HG03571 (cell line): ENCODE measurements at regions not wholly inside any gene's neighbourhood (a gene's known extent, or its start where the extent isn't known, plus 50 kb on each side); places are given as distances from the start of the nearest gene placed in this dataset.
A peak's percentile ranks its signal among the peaks of the same experiment; 100 is the strongest.

ENCODE experiments used
- ATAC-seq: cut with Tn5 transposase; IDR thresholded peaks from one replicate; pipeline ENCODE4 v1.9.1; 2021; ENCODE audit not compliant: unreplicated experiment

DNA sequence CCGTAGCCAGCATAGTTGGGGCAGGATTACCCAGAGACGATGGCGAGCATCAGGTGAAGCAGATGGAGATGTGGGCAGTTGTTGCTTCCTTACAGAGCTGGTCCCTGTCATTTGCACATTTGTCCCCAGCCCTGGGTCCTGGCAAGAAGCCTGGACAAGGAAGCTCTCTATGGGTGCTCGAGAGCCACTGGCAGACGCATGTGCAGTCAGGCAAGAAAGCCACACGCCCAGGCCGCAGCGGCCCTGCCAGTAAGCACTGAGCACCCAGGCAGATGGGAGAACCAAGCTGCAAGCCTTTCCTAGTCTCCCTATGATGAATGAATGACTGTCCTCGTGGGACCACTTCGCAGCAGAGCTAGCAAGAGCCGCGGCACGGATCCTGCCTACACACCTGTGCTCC, 182.8 kb downstream of the FOXO1 start:
- ATAC-seq, result no peak

DNA sequence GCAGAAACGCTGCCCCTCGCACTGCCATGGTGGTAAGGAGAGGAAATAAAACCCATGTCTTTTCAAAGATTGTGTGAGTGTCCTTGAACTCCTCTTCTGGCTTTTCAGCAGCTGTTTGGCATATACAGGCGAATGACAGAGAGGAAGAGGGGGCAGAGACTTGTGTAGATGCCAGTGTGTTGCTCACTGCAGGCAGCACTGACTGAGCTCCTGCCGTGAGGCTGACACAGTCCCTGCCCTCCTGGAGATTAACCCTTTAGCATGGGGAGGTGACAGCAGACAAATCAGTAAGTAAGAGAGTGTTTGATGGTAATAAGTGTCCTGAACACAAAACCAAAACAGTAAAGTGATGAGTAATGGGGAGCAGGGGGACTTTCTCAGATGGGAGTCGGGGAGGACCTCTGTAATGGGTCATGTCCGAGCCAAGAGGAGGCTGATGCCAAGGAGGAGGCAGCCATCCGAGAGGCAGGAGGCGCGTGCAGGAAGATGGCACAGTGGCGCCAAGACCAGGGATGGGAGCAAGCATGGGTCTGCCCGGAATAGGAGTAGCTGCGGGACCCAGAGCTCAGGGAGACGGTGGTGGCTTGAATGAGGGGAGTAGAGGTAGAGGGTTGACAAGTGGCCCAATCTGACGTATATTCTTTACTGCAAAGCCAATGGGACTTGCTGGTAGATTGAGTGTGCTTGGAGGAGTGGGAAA, 182.2 kb downstream of the FOXO1 start:
- ATAC-seq, result no peak

DNA sequence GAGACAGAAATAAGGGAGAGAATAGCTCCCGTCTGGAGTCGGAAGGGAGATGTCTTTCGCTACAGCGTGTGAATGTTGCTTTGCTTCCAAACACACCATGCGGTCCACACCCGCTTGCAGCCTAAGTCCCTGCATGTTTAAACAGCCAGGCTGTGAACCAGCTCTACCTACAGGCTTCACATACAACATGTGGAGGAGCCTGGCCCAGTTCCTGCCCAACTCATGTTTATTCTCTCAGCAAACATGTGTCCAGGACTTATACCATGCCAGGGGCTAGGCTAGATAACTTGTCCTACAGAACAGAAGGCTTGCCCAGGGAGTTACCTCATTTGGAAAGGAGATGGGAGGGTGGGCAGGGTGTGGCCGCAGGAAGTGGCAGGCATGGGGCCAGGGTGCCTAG, 181.5 kb downstream of the FOXO1 start:
- ATAC-seq, result no peak

- peak; percentile 50 for ATAC-seq
Measured at GRCh38 chr13:40485611-40486517, 180.6 kb downstream of the FOXO1 start.

DNA sequence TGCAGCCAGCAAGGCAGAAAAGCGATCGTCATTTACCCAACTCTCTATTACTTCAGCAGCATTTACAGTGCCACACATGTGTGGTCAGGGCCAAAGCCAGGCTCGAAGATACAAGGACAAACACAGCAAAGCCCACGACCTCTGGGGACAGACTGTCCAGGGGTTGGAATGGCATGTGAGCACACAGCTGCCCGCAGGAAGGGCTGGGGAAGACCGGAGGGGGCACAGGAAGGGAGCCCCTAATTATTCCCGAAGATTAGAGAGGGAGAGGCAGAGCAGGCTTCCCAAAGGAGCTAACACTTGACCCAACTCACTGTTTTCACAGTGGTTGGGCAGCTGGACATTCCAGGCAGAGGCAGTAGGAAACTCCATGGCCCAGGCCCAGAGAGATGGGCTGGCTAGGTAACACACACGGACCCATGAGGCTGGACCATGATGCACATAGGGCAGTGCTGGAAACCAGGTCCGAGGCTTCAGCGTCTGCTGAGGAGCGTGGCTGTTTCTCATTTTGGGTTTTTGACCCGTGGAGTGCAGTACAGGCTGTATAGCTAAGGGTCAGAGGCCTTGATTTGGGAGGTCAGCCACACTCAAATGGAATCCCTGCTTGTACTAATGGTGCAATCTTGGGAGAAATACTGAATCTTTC, 179.8 kb downstream of the FOXO1 start:
- no peak for ATAC-seq

- no peak for ATAC-seq
Measured at GRCh38 chr13:40488869-40489391, 177.5 kb downstream of the FOXO1 start.

GRCh38 chr13:40490086-40490758, 176.2 kb downstream of the FOXO1 start:
- no peak for ATAC-seq

DNA sequence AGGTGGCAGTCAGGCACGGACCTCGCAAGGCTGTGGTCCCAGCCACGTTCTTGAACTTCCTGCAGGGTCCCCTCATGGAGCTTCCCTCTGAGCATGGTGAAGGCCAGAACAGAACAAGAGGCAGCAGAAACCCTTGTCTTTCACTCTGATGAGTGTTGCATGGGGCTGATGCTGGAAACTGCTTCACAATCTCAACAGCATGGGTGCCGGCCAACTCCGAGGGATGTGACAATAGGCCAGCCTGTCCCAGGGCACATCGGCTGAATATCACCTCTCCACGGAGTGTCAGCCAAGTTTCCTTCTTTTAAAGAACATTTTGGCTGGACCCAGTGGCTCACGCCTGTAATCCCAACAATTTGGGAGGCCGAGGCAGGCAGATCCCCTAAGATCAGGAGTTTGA, 173.9 kb downstream of the FOXO1 start:
- no peak for ATAC-seq

- ATAC-seq, result no peak
Measured at GRCh38 chr13:40494513-40494912, 171.9 kb downstream of the FOXO1 start.

GRCh38 chr13:40494946-40495620, 171.4 kb downstream of the FOXO1 start:
- ATAC-seq, result no peak

DNA sequence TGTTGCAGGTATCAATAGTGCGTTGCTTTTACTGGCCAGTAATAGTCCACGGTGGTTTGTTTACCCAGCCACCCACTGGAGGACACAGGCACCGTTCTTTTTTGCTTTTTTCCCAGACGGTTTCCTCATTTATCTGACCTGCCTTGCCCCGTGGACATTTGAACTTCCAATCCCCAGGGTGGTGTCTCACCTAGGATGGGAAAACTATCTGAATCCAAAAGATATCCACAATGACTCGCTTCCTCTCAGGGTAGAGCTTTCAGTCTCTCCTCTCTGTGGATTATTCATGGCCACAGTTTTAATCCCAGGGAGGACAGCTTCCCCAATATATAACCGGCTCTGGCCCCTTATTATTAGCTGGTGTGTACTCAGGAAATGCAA, 170.8 kb downstream of the FOXO1 start:
- ATAC-seq, result no peak

DNA sequence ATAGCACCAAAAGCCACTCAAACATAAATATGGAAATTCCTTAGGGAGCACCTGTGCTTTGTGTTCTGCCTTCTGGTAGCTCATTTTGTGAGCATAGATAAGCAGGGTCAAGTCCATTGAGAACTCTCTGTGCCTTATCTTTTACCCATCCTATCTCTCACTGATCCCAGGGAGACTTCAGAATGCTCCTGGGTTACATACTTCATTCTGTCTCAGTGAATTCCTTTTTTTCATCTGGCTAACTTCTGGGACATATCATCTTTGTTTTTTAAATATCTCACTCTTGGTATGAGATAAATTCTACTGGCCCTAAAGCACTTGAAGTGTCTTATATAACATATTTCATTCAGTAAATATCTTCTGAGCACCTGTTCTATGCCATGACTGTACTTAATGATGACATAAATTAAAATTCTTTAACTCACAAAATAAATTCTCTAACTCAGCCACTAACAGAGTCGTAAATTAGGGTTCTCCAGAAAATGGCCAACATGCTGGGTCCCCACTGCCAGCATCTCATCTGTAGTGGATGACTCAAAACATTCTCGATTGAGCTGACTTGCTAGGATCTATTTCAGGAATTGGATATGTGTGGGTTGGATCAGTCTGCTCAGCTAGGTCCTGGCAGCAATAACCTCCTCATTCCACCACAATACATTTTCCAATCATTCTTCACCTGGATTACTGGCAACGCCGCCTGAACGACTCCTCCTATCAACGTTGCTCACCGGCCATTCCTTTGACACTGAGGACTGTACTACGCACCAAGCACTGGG, 170.2 kb downstream of the FOXO1 start:
- ATAC-seq, result no peak

- no peak for ATAC-seq
Measured at GRCh38 chr13:40498461-40498860, 168.0 kb downstream of the FOXO1 start.

DNA sequence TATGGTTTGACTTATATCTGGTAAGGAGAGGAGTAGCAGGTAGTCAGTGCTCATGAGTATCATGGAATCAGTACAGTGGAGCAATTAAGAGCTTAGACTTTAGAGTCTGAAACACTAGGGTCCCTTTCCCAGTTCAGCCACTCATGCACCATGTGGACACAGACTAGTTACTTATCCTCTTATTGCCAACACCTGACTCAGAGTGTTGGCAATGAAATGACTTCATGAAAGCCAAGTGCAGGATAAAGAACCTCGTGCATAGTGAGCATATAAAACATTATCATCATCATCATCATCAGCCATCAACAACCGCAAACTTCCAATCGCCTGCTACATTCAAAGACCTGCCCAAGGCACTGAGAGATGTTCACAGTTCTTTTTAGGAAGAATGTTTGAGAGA, 164.2 kb downstream of the FOXO1 start:
- no peak for ATAC-seq

DNA sequence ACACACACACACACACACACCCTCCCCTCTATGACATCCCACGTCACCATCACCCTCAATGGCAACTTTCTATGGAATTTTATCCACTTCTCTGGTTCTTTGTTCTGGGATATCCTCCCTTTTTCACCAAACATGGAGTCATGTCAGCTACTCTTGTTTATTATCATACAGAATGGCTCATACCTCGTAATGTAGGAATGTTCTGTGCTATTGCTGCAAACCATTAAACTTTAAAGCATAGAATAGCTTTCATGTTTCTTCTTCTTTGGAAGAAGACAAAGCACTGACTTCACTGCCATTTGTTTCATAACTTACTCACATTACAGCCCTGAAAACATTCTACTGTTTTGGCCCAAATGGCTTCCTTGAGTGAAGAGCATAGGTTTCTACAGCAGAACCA, 163.4 kb downstream of the FOXO1 start:
- no peak for ATAC-seq

GRCh38 chr13:40503966-40504591, 162.4 kb downstream of the FOXO1 start:
- ATAC-seq, result no peak

GRCh38 chr13:40504641-40505040, 161.8 kb downstream of the FOXO1 start:
- no peak for ATAC-seq

- ATAC-seq, result no peak
Measured at GRCh38 chr13:40505196-40505595, 161.2 kb downstream of the FOXO1 start.
